GM19397 (cell line): ENCODE measurements at regions not wholly inside any gene's neighbourhood (a gene's known extent, or its start where the extent isn't known, plus 50 kb on each side); places are given as distances from the start of the nearest gene placed in this dataset.

Source experiments
- ATAC-seq: cut with Tn5 transposase; IDR thresholded peaks from one replicate; pipeline ENCODE4 v1.9.1; 2021; ENCODE audit warnings: mild to moderate bottlenecking, moderate library complexity; ENCODE audit not compliant: unreplicated experiment

GRCh38 chr10:1939016-1939415, 201.7 kb upstream of the ADARB2 start:
- no peak for ATAC-seq

- ATAC-seq: no peak
Measured at GRCh38 chr10:1938317-1938716, 201.0 kb upstream of the ADARB2 start.

- ATAC-seq: no peak
Measured at GRCh38 chr10:1935912-1936311, 198.6 kb upstream of the ADARB2 start.

GRCh38 chr10:1933215-1933614, 195.9 kb upstream of the ADARB2 start:
- ATAC-seq: no peak

DNA sequence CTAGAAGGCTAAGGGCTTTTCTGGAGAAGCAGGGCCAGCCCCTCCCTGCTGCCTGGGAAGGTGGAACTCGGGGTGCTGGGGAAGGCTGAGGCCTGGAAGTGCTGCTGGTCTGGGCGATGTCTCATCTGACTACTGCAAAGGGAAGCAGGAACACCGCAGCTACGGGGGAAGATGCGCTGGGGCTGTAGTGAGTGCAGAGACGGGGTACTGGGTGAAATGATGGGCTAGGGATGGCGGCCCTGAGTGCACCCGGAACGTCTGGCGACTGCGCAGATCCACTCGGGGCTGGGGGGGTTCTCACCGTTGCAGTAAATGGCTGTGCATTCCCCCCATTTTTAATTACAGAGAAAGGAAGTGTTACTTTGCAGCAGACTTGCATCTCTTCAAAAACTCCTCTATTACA, 195.4 kb upstream of the ADARB2 start:
- ATAC-seq: no peak

DNA sequence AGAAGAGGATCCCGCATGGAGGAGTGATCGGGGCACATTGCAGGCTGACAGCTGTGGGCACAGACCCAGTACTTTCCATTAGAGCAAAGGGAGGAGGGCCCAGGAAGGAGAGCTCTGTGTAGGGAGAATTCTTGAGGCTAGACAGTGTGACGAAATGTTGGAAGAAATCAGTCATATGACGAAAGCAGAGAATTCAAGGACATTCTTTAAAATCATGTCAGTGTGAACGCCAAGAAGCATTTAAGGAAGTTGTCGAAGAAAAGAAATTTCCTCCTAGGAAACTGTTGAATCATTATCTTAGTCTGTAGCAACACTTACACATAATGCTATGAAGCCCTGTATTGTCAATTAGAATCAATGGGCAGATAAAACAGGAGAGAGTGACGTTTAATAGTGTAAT, 191.3 kb upstream of the ADARB2 start:
- no peak for ATAC-seq

DNA sequence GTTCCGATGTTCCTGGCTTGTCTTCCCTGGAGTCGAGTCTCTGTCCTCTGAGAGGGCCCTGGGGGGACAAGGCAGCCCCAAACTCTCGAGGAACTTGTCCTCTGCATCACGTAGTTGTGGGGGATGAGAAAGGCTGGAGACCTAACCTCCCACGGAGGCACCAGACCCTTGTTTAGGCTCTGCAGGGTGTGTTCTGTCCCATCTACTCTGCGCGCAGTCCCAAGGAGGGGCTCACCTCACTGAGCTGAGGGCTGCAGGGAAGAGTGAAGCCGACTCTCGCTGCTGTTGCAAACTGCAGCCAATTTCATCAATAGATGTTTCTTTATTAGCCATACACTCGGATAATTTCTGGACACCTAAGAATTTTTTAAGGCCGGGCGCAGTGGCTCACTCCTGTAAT, 186.7 kb upstream of the ADARB2 start:
- no peak for ATAC-seq

GRCh38 chr10:1923586-1923985, 186.3 kb upstream of the ADARB2 start:
- no peak for ATAC-seq

DNA sequence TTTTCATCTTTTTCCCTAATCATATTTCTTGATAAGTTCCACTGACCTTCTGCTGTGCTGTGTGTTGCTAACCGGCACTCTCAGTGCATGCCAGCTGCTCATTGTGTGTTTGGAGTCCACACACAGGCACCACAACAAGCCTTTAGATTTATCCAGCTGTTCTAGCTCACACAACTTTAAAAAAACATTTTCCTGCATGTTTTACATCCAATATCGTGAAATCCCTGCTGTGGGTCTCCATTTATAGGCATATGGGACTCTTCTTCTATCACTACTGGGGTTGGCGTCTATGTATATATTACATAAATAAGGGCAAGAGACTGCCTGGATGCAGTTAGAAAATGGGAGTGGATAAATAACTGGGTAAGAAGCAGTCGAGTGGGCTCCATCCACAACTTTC, 183.6 kb upstream of the ADARB2 start:
- no peak for ATAC-seq

- ATAC-seq: no peak
Measured at GRCh38 chr10:1920127-1920526, 182.8 kb upstream of the ADARB2 start.

DNA sequence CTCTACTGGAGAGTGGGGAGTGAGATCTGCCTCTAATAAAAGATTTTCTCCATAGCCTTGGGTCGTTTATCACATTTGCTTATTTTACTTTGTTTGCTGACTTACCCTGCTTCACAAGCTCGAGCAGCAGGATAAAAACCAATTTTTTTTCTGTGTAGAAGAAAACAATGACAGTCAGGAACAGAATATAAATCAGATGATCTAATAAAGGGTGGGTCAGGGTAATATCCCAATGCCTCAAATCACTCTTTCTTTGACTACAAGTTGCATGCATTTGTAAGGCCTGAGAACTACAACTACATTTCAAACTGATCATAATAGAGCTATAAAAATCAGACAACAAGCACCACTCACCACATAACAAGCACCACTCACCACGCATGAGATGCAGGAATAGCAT, 174.4 kb upstream of the ADARB2 start:
- no peak for ATAC-seq

DNA sequence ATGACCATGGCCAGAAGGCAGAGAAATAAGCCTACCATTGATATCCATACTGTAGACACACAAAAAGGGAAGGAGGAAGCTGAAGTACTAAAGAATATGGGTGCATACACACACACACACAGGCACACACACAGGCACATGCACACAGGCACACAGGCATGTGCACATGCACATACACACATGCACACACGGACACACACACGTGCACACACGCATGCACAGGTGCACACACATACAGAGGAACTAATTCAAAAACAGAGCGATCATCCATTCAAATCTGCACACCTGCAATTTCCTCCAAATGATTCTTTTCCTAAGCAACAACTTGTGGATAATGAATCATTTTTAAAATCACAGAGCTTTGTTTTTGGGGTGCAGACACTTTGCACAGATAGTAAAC, 166.7 kb upstream of the ADARB2 start:
- ATAC-seq: no peak

- no peak for ATAC-seq
Measured at GRCh38 chr10:1896153-1896552, 158.8 kb upstream of the ADARB2 start.

DNA sequence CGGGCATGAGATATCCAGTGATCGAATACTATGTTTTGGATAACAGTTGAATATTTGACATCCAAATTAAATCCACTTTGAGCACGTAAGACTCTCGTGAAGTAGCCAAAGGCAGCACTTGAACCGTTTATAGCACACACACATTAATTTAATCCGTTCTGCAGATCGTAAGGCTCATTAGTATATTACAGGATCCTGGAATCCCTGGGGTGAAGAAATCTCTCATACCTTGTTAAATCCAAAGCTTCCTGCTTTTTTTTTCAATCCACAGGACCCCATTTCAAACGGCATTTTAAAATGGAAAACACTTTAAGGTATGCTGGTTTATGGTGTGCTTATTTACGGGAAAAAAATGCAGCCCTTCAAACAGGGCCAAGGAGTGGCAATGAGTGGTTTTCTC, 158.4 kb upstream of the ADARB2 start:
- no peak for ATAC-seq

DNA sequence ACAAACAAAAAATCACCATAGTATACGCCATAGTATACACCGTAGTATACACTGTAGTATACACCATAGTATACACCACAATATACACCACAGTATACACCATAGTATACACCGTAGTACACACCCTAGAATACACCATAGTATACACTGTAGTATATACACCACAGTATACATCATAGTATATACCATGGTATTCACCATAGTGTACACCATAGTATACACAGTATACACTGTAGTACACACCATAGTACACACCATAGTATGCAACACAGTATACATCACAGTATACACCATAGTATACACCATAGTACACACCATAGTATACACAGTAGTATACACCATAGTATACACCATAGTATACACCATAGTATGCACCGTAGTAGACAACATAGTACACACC, 157.6 kb upstream of the ADARB2 start:
- no peak for ATAC-seq

DNA sequence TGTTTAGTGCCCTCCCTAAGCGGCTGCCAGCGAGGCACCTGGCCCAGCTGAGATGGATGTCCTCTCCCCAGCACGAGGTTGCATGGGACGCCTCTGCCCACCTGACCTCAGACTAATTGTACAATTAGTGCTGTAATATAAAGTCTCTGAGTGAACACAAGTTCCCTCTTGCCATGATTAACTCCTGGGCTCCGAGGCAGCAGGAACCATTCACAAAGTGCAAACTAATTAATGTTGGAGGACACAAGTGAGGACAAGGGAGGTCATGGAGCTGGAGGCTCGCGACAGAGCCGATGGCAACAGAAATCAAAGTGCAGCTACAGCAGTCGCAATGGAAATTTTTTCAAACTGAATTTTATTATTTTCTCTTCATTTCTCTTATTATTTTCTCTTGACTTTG, 156.6 kb upstream of the ADARB2 start:
- ATAC-seq: no peak

DNA sequence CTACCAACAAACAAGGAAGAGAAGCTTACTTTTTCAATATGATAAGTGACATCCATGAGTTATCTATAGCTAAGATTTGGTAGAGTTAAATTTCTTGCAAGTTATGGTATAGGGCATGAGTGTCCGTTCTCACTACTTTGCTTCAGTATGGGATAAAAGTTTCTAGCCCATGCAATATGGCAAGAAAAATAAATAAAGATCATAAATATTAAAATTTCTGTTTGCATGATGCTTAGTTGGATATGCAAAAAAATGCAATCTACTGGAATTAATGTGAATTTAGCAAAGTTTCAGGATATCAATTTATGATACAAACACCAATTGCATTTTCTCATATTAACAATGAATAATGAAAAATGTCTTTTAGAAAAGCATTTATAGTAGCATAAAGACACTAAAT, 148.7 kb upstream of the ADARB2 start:
- ATAC-seq: no peak

GRCh38 chr10:1882728-1883127, 145.4 kb upstream of the ADARB2 start:
- ATAC-seq: no peak

DNA sequence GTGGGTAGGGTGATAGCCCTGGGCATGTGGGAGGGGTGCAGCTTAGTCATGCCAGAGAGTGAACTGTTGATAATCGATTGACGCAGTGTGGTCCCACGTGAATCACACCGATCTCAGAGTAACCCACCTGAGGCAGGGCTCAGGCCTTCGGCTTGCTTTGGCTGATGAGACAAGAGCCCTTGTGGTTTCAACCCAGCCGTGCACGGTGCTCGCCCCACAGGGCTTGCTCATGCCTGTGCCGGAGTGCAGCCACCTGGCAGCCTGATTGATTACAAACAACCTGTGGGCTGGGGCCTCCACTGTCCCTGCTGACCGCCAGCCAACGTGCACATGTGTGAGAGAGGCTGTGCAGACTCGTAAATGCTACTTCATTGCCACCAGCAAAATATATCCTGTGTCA, 144.9 kb upstream of the ADARB2 start:
- ATAC-seq: no peak

- ATAC-seq: no peak
Measured at GRCh38 chr10:1881636-1882035, 144.3 kb upstream of the ADARB2 start.

DNA sequence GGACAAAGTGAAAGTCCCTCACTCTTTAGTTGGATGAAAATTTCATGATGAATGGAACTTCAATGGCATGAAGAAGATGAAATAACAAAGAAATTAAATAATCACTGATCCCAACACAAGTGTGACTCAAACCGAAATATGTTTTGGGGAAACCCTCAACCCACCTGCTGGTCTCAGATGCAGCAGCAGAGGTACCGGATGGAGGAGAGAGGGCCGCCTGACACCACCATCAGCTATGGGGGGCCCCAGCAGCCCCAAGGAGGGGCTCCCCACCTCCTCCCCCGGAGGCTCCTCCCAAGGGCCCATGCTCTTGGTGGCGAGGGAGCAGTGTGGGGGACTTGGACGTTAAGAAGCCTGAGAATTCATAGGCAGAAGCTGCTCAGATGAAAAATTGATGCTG, 137.2 kb upstream of the ADARB2 start:
- ATAC-seq: no peak

DNA sequence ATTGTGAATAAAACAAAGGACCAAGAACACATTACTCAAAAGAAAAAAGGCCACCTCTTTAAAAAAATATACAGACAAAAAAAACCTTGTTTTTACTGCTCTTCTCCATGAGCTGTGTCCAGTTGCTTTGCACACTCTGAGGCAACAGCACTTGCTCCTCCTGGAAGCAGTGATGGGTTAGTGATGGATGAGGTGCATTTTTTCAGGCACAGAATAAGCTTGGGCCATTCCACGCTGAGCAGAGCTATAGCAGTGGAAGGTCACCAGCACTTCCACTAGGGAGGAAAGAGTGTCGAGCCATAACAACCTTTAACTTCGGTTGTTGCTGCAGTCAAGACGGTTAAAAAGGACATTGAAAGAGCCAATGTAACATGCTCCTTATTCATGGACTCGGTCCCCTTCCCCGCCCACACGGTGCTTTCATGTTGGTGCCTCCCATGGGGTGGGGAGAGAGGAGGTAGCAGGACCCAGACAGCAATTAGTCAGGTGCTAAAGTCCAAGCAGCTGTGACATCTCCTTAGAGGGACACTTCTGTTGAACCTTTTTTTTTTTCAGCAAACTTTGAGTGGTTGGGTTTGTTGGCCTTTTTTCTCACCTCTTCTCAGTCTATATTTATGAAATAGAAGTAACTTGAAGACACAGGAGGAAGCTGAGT, 136.5 kb upstream of the ADARB2 start:
- no peak for ATAC-seq

DNA sequence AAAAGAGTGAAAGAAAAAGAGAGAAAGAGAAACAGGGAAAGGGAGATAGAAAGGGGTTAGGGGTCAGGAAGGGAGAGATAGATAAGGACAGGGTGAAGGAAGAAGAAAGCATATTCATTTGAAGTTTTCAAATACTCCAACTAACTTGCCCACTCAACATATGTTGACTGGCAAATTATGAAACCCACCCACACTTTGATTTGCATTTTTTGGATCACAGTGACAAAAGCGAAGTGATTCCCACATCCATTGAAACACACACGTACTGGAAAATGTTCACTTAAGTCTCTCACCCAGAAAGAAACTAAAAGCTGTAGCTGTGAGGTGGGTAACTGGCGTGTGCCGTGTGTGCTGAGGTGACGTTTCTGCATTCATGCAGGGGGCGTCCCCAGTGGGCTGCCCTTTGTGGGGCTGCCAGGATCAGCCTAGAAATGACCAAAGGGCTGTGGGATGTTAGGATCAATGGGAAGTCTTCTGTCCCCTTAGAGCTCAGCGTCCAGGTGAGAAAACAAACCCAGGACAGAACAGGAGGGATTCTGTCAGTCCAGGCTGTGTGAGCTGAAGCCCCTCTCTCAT, 134.9 kb upstream of the ADARB2 start:
- no peak for ATAC-seq
